GM12892 (cell line): ENCODE measurements at regions not wholly inside any gene's neighbourhood (a gene's known extent, or its start where the extent isn't known, plus 50 kb on each side); places are given as distances from the start of the nearest gene placed in this dataset.

Experiments
- POLR2A ChIP-seq: IDR thresholded peaks from 2 replicates; pipeline ENCODE4 v1.6.1; 2011; ENCODE audit warnings: low read depth, low read length, control low read depth
- POLR2AphosphoS5 ChIP-seq: IDR thresholded peaks from 2 replicates; pipeline ENCODE4 v1.6.1; 2011; ENCODE audit warnings: low read depth, low read length, control low read depth
- TAF1 ChIP-seq: IDR thresholded peaks from 2 replicates; pipeline ENCODE4 v1.6.1; 2011; ENCODE audit warnings: low read depth, mild to moderate bottlenecking, control low read depth, low read length, borderline replicate concordance

- no peak for TF ChIP-seq POLR2A
- TF ChIP-seq TAF1: no peak
- no peak for TF ChIP-seq POLR2AphosphoS5
These were observed 298.4 kb downstream of the NUAK1 start for GRCh38 chr12:105840384-105840783.
